Fibroblast of lung (primary cell): ENCODE measurements at regions not wholly inside any gene's neighbourhood (a gene's known extent, or its start where the extent isn't known, plus 50 kb on each side); places are given as distances from the start of the nearest gene placed in this dataset.

ENCODE experiments used
- CTCF ChIP-seq, 2 donors: IDR thresholded peaks in 1 of 2; conservative IDR thresholded peaks in 1 of 2; 1 replicate in 1 of 2; 2 replicates in 1 of 2; pipeline ENCODE4 v1.5.1; 2011 to 2012; ENCODE audit warnings: low read length in 2 of 2, control low read depth in 1 of 2, inconsistent platforms in 1 of 2, low read depth in 1 of 2, mild to moderate bottlenecking in 1 of 2
- EZH2 ChIP-seq: IDR thresholded peaks from 2 replicates; pipeline ENCODE4 v1.5.1; 2012; ENCODE audit warnings: low read length, control low read depth, mild to moderate bottlenecking; ENCODE audit errors: missing control alignments

DNA sequence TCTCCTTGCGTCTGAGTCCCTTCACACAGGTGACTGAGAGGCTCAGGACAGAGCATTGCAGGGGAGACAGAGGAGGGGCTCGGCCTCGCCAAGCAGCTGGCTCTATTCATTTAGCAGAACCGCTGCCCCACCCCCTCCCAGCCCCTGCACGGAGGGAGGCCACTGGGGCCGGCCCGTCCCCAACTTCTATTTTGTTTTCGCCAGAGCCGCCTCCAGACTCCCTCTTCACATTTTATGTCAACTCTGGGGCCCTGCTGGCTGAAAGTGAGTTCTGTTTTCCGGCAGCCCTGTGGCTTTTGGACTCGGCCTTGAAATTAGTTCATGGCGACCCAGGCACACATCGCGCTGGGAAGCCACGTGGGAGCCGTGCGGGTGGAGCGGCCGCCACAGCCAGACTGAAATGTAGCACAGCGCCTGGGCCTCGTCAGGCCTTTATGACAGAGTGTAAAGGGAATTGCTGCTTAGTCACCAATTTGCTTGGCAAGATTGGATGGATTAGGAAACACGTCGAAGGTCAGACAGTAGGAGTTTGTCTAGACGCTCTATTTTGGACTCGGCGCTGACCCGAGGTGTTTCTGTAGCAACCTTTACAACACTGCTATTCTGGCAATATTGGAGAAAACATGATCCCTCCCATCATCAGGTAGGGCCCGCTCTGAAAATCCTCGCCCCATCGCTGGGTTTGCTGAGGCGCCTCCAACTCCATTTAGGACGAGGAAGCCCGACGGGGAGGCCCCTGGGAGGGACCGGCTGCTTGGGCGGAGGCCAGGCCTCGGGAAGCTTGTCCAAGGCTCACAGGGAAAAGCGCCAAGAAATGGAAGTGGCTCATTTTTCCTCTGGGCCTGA lies 90.7 kb upstream of the CTDP1 start:
- no peak for TF ChIP-seq CTCF (conservative IDR thresholded peaks at IDR 0.05 in 1 of 2, IDR thresholded peaks at IDR 0.05 in 1 of 2; ENCODE audit: low read depth in 1 of 2, low read length in 2 of 2)
- TF ChIP-seq EZH2, result no peak
